ENCODE measurements at regions not wholly inside any gene's neighbourhood (a gene's known extent, or its start where the extent isn't known, plus 50 kb on each side); places are given as distances from the start of the nearest gene placed in this dataset.
"Not testable (repeated sequence)": the region's sequence is repeated elsewhere in the genome, so short reads cannot be mapped to it uniquely, and the experiment has no call there.

- no peak overlapping the region for H3K27ac ChIP-seq
Observed at GRCh38 chr13:28579322-28579721, 79.6 kb upstream of the POMP start.

GRCh38 chr13:28576067-28576466 is 81.1 kb upstream of the FLT1 start:
- H3K36me3 ChIP-seq: no peaks in the 10 kb centered on the region
- H3K9me3 ChIP-seq (replicated peaks in 1 of 11): peaks cover 0 to 9% (median 0%) of the 10 kb centered on the region in 11 experiments; a peak in 4 of 22 replicates
- TF ChIP-seq Cebpa-rat (IDR thresholded peaks at IDR 0.05): peak in 1 of 11 experiments; percentile 43; a peak in 1 of 22 replicates
- peaks cover 11 to 30% (median 19%) of the 10 kb centered on the region in 10 experiments; a peak in 19 of 20 replicates for H3K4me1 ChIP-seq
- H4K20me1 ChIP-seq: no peaks in the 10 kb centered on the region
- H3K9ac ChIP-seq: no peak overlapping the region
- H3K27me3 ChIP-seq: no peaks in the 10 kb centered on the region
- H3K4me2 ChIP-seq: no peak overlapping the region
- H3K27ac ChIP-seq: no peak overlapping the region
- no peak overlapping the region for H3K4me3 ChIP-seq

More at GRCh38 chr13:28579322-28579721, 79.6 kb upstream of the POMP start:
- H4K20me1 ChIP-seq: no peaks in the 10 kb centered on the region
- no peak overlapping the region for H3K4me3 ChIP-seq
- H3K4me2 ChIP-seq: 0 out of 22 replicates have a peak overlapping the region, but pooled peaks of 3 of the 11 experiments have one; percentile 1 to 25 (median 2)
- H3K9ac ChIP-seq: no peak overlapping the region
- H3K27me3 ChIP-seq: no peaks in the 10 kb centered on the region
- no peaks in the 10 kb centered on the region for H3K36me3 ChIP-seq
- peaks cover 0 to 3% (median 0%) of the 10 kb centered on the region in 11 experiments; a peak in 3 of 22 replicates for H3K9me3 ChIP-seq (replicated peaks in 1 of 11)
- TF ChIP-seq Cebpa-rat (IDR thresholded peaks at IDR 0.05): no peak
- peaks cover 32 to 50% (median 38%) of the 10 kb centered on the region in 10 experiments for H3K4me1 ChIP-seq

GRCh38 chr13:28575200-28575599 is 80.3 kb upstream of the FLT1 start:
- Histone ChIP-seq H4K20me1 (no peaks in the 10 kb centered on the region), H3K36me3 (no peaks in the 10 kb centered on the region), H3K27ac (peak overlapping the region in 1 of 11 experiments; percentile 46; a peak in 1 of 22 replicates), H3K27me3 (no peaks in the 10 kb centered on the region), H3K9me3 (replicated peaks in 1 of 11) (peaks cover 0 to 9% (median 0%) of the 10 kb centered on the region in 11 experiments; a peak in 4 of 22 replicates), H3K4me2 (peak overlapping the region; percentile 5 to 55 (median 47); a peak in 17 of 22 replicates), H3K9ac (no peak overlapping the region), H3K4me3 (no peak overlapping the region), H3K4me1 (peaks cover 11 to 36% (median 21%) of the 10 kb centered on the region in 10 experiments; a peak in 19 of 20 replicates)
- TF ChIP-seq Cebpa-rat (IDR thresholded peaks at IDR 0.05): no peak

GRCh38 chr13:28574617-28575142 is 79.8 kb upstream of the FLT1 start:
- peak overlapping the region; percentile 5 to 55 (median 47); a peak in 19 of 22 replicates for H3K4me2 ChIP-seq
- peak overlapping the region in 3 of 11 experiments; percentile 16 to 62 (median 46); a peak in 6 of 22 replicates for H3K27ac ChIP-seq
- H4K20me1 ChIP-seq: no peaks in the 10 kb centered on the region
- H3K27me3 ChIP-seq: no peaks in the 10 kb centered on the region
- no peak for TF ChIP-seq Cebpa-rat (IDR thresholded peaks at IDR 0.05)
- no peaks in the 10 kb centered on the region for H3K36me3 ChIP-seq
- H3K9me3 ChIP-seq (replicated peaks in 1 of 11): peaks cover 0 to 9% (median 0%) of the 10 kb centered on the region in 11 experiments; a peak in 4 of 22 replicates
- no peak overlapping the region for H3K9ac ChIP-seq
- H3K4me3 ChIP-seq: no peak overlapping the region
- H3K4me1 ChIP-seq: peaks cover 11 to 36% (median 21%) of the 10 kb centered on the region in 10 experiments; a peak in 19 of 20 replicates

- Histone ChIP-seq H3K4me2 (peak overlapping the region in 10 of 11 experiments; percentile 5 to 55 (median 48); a peak in 16 of 22 replicates), H3K9ac (no peak overlapping the region), H3K4me1 (peaks cover 11 to 30% (median 19%) of the 10 kb centered on the region in 10 experiments; a peak in 19 of 20 replicates), H3K27me3 (no peaks in the 10 kb centered on the region), H3K4me3 (no peak overlapping the region), H4K20me1 (no peaks in the 10 kb centered on the region), H3K36me3 (no peaks in the 10 kb centered on the region), H3K9me3 (replicated peaks in 1 of 11) (peaks cover 0 to 9% (median 0%) of the 10 kb centered on the region in 11 experiments; a peak in 4 of 22 replicates), H3K27ac (peak overlapping the region in 2 of 11 experiments; percentile 46 to 62; a peak in 4 of 22 replicates)
- no peak for TF ChIP-seq Cebpa-rat (IDR thresholded peaks at IDR 0.05)
Observed at GRCh38 chr13:28573595-28574373, 78.9 kb upstream of the FLT1 start.

- Histone ChIP-seq H3K9me3 (replicated peaks in 1 of 11) (peaks cover 0 to 9% (median 0%) of the 10 kb centered on the region in 11 experiments; a peak in 4 of 22 replicates), H3K4me1 (peaks cover 11 to 30% (median 19%) of the 10 kb centered on the region in 10 experiments; a peak in 19 of 20 replicates), H3K27ac (no peak overlapping the region), H4K20me1 (no peaks in the 10 kb centered on the region), H3K9ac (no peak overlapping the region), H3K36me3 (no peaks in the 10 kb centered on the region), H3K4me3 (no peak overlapping the region), H3K27me3 (no peaks in the 10 kb centered on the region), H3K4me2 (no peak overlapping the region)
- TF ChIP-seq Cebpa-rat (IDR thresholded peaks at IDR 0.05): no peak
Observed at GRCh38 chr13:28572871-28573270, 77.9 kb upstream of the FLT1 start.

GRCh38 chr13:28570356-28570755 is 75.4 kb upstream of the FLT1 start:
- H3K27me3 ChIP-seq; H3K36me3 ChIP-seq; H3K27ac ChIP-seq; H3K4me3 ChIP-seq; H3K9ac ChIP-seq; H4K20me1 ChIP-seq; H3K9me3 ChIP-seq (replicated peaks in 1 of 11): not testable (repeated sequence)
- H3K4me1 ChIP-seq: peaks cover 10 to 29% (median 16%) of the 10 kb centered on the region in 10 experiments; a peak in 19 of 20 replicates
- H3K4me2 ChIP-seq: peak overlapping the region in 2 of 11 experiments; percentile 3 to 21; a peak in 1 of 22 replicates

GRCh38 chr13:28569886-28570285 is 75.0 kb upstream of the FLT1 start:
- Histone ChIP-seq H4K20me1 (no peaks in the 10 kb centered on the region), H3K4me1 (peaks cover 6 to 24% (median 11%) of the 10 kb centered on the region in 10 experiments; a peak in 19 of 20 replicates), H3K27me3 (no peaks in the 10 kb centered on the region)

GRCh38 chr13:28568286-28568685 is 73.4 kb upstream of the FLT1 start:
- H3K4me1 ChIP-seq: peaks cover 0 to 9% (median 0%) of the 10 kb centered on the region in 10 experiments; a peak in 5 of 20 replicates
- no peaks in the 10 kb centered on the region for H3K36me3 ChIP-seq
- no peak overlapping the region for H3K4me2 ChIP-seq
- TF ChIP-seq Cebpa-rat (IDR thresholded peaks at IDR 0.05): no peak
- H3K27ac ChIP-seq: no peak overlapping the region
- no peak overlapping the region for H3K4me3 ChIP-seq
- no peaks in the 10 kb centered on the region for H3K9me3 ChIP-seq (replicated peaks in 1 of 11)
- no peak overlapping the region for H3K9ac ChIP-seq
- no peaks in the 10 kb centered on the region for H4K20me1 ChIP-seq
- H3K27me3 ChIP-seq: no peaks in the 10 kb centered on the region

More at GRCh38 chr13:28569886-28570285, 75.0 kb upstream of the FLT1 start:
- Histone ChIP-seq H3K4me2 (no peak overlapping the region), H3K27ac (no peak overlapping the region), H3K9ac (no peak overlapping the region), H3K9me3 (replicated peaks in 1 of 11) (peaks cover 0 to 9% (median 0%) of the 10 kb centered on the region in 11 experiments; a peak in 4 of 22 replicates), H3K36me3 (no peaks in the 10 kb centered on the region), H3K4me3 (no peak overlapping the region)
- no peak for TF ChIP-seq Cebpa-rat (IDR thresholded peaks at IDR 0.05)
